Uterus (tissue), 3 donors: ENCODE measurements at regions not wholly inside any gene's neighbourhood (a gene's known extent, or its start where the extent isn't known, plus 50 kb on each side); places are given as distances from the start of the nearest gene placed in this dataset.

Source experiments
- DNase-seq, 2 donors: peaks; one replicate each; pipeline ENCODE4 v3.0.0-alpha.2; 2019 to 2020
- H3K27ac ChIP-seq, 2 donors: fragments of 200-600 bp; sonication (generic); 1 replicate in 1 of 2; 2 replicates in 1 of 2; pipeline ENCODE4 v1.5.1; 2016 to 2018
- H3K27me3 ChIP-seq, 2 donors: fragments of 200-600 bp; sonication (generic); one replicate each; pipeline ENCODE4 v1.5.1; 2018 to 2019; ENCODE audit warnings: control low read depth in 1 of 2
- H3K36me3 ChIP-seq, 2 donors: fragments of 200-600 bp; sonication (generic); one replicate each; pipeline ENCODE4 v1.5.1; 2019; ENCODE audit warnings: control low read depth in 1 of 2
- H3K4me1 ChIP-seq, 2 donors: fragments of 200-600 bp; sonication (generic); one replicate each; pipeline ENCODE4 v1.5.1; 2018 to 2019; ENCODE audit warnings: control low read depth in 1 of 2
- H3K4me3 ChIP-seq, 2 donors: fragments of 200-600 bp; sonication (generic); 1 replicate in 1 of 2; 2 replicates in 1 of 2; pipeline ENCODE4 v1.5.1; 2018 to 2019; ENCODE audit warnings: mild to moderate bottlenecking in 1 of 2
- H3K9me3 ChIP-seq, 2 donors: fragments of 200-600 bp; sonication (generic); one replicate each; pipeline ENCODE4 v1.5.1; 2019; ENCODE audit warnings: control low read depth in 1 of 2
- CTCF ChIP-seq, 4 experiments: fragments of 200-600 bp in 2 of 4; fragments of 450-650 bp in 2 of 4; sonication (generic) in 2 of 4; IDR thresholded peaks; one replicate each; pipeline ENCODE4 v1.5.1; 2016 to 2019; ENCODE audit warnings: antibody characterized with exemption in 4 of 4, mild to moderate bottlenecking in 2 of 4, moderate library complexity in 1 of 4
- POLR2A ChIP-seq, 2 donors: fragments of 450-650 bp; IDR thresholded peaks; one replicate each; pipeline ENCODE4 v1.6.1; 2016; ENCODE audit warnings: antibody characterized with exemption in 2 of 2, mild to moderate bottlenecking in 1 of 2, moderate library complexity in 1 of 2
- intact Hi-C: fragments of 100-400 bp; cut with DNase I; formaldehyde crosslinking; loops from one replicate; pipeline ENCODE4 v1.15.1; 2023; ENCODE audit warnings: low total_unique reads
- donor health status: DM: yes; HTN: yes; CAD: no.

DNA sequence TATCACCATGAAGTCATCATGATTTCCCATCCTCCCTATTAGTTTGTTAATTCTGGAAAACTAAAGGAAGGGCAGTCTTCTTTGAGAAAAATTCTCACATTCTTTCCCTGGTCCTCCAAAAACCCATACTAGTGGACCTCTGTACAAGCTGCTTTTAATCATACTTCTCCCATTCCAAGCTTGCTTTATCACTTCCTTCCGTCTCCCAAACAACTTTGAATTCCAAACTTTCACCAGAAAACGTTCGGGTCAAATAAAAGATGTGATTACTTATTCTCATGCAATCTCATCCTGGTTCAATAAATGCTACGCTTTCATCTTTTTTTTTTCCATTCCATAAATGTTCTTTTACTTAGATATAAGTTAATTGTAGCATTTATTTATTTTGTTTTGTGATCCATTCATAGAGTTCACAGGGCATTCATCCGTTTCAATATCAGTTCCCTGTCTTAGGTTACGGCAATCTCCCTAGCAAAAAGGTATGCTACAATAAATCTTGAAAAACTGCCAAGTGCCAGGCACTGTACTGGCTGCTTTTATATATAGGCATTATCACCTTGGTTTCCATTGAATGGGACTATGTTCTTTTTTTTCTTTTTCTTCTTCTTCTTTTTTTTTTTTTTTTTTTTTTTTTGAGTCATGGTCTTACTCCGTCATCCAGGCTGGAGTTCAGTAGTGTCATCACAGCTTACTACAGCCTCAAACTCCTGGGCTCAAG, 100.2 kb upstream of the GREM2 start:
- Histone ChIP-seq H3K36me3 (no peaks in the 10 kb centered on the region), H3K27me3 (no peaks in the 10 kb centered on the region), H3K4me3 (no peak overlapping the region), H3K4me1 (no peaks in the 10 kb centered on the region), H3K9me3 (no peaks in the 10 kb centered on the region), H3K27ac (no peak overlapping the region)
- no peak for DNase-seq
- intact Hi-C loops = no loop called here
- TF ChIP-seq POLR2A (IDR thresholded peaks at IDR 0.05) (no peak), CTCF (IDR thresholded peaks at IDR 0.05) (no peak)

DNA sequence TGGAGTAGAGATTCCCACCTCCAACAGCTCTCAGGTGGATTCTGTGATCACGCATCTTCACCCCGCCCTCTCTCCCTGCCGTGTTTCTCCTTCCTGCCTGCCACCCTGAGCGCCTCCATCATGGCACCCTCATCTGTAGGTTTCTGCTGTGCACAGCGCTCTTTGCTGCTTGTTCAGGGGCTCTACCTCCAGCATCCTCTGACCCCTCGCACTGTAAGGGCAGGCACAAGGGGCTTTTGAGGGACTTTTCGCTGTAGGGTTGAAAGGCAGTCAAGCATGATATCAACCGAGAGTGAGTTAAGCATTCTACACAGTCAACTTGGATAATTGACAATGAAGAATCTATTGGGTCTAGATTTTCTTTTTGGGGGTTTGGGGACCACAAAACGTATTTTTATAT, 99.1 kb upstream of the GREM2 start:
- Histone ChIP-seq H3K4me3 (no peak overlapping the region), H3K27me3 (no peaks in the 10 kb centered on the region), H3K27ac (no peak overlapping the region), H3K9me3 (no peaks in the 10 kb centered on the region), H3K4me1 (no peaks in the 10 kb centered on the region), H3K36me3 (no peaks in the 10 kb centered on the region)
- no peak for DNase-seq
- intact Hi-C loops = no loop called here
- TF ChIP-seq CTCF (IDR thresholded peaks at IDR 0.05) (no peak), POLR2A (IDR thresholded peaks at IDR 0.05) (no peak)

DNA sequence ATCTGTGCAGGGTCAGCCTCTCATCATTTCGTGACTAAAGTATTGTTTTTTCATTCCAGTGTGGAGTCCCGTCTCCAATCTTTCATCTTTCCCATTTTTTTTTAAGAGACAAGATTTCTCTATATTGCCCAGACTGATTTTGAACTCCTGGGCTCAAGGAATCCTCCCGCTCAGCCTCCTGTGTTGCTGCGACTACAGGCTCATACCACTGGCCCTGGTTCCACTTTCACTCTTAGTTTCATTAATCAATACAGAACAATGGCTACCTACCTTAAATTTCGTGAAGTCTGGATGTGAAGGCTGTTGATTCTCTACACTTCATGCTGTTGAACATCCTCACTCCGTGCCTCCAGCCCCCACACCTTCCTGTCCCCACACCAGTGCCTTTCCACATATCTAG, 97.7 kb upstream of the GREM2 start:
- H3K36me3 ChIP-seq = no peaks in the 10 kb centered on the region
- H3K27me3 ChIP-seq = no peaks in the 10 kb centered on the region
- no peak overlapping the region for H3K27ac ChIP-seq
- no peaks in the 10 kb centered on the region for H3K9me3 ChIP-seq
- TF ChIP-seq POLR2A (IDR thresholded peaks at IDR 0.05) (no peak), CTCF (IDR thresholded peaks at IDR 0.05) (no peak)
- no peak for DNase-seq
- intact Hi-C loops = no loop called here
- no peak overlapping the region for H3K4me3 ChIP-seq
- no peaks in the 10 kb centered on the region for H3K4me1 ChIP-seq

DNA sequence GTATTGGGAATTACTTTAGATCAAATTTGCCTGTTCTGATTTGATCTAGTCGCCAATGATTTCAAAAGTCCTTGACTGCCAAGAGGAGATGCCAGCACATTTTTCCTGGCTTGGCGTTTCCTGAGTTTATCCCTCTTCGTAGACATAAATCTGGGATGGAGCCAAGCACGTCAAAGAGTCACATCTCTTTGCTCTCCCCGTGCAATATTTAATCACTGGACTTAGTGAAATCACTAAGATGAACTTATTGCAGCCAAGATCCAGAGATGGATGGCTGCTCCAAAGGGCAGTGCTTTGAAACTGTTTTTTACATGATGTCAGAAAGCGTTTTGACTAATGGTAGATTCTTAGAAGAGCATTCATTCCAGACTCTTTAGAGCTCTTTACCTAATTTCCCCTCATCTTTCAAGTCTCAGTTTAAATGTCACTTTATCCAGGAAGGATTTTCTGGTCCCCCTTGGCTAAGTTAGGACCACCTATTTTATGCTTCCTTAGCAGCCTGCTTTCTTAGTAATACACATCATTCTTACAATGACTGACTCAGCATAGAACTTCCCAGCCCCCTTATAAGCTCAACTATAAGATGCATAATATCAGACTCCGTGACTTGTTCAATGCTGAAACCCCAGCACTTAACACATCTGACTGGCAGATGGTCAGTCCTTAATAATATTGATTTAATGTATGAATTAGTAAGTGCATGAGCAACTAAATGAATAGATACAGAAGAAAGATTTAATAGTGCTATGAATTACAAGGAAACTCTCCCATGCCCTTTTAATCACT, 94.4 kb upstream of the GREM2 start:
- H3K27me3 ChIP-seq = no peaks in the 10 kb centered on the region
- intact Hi-C loops = no loop called here
- H3K4me1 ChIP-seq = no peaks in the 10 kb centered on the region
- TF ChIP-seq POLR2A (IDR thresholded peaks at IDR 0.05) = no peak
- no peak for TF ChIP-seq CTCF (IDR thresholded peaks at IDR 0.05)
- H3K9me3 ChIP-seq = no peaks in the 10 kb centered on the region
- no peak overlapping the region for H3K4me3 ChIP-seq
- no peak for DNase-seq
- H3K27ac ChIP-seq = no peak overlapping the region
- no peaks in the 10 kb centered on the region for H3K36me3 ChIP-seq

DNA sequence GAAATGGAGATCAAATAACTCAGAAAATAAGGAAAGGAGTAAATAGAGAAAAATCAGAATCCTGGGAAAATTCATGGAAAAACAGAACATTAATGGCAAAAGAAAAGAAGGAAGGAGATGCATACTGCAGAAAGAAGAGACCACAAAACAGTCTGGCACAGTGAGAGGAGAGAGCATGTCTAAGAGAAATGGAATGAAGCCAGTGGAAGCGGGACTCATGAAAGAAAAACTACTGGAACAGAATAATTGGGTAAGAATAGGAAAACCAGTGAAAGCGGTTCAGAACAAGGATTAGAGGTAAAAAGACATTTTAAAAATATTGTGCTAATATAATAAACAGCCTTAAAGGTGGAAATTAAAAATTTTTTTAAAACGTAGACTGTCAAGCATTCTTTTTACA, 93.6 kb upstream of the GREM2 start:
- Histone ChIP-seq H3K36me3 (no peaks in the 10 kb centered on the region), H3K27me3 (no peaks in the 10 kb centered on the region), H3K27ac (no peak overlapping the region), H3K4me1 (no peaks in the 10 kb centered on the region), H3K9me3 (no peaks in the 10 kb centered on the region), H3K4me3 (no peak overlapping the region)
- TF ChIP-seq POLR2A (IDR thresholded peaks at IDR 0.05) = no peak
- TF ChIP-seq CTCF (IDR thresholded peaks at IDR 0.05) = no peak
- DNase-seq = no peak
- intact Hi-C loops = no loop called here
